Stomach (tissue), 8 donors: ENCODE measurements at regions not wholly inside any gene's neighbourhood (a gene's known extent, or its start where the extent isn't known, plus 50 kb on each side); places are given as distances from the start of the nearest gene placed in this dataset.

Source experiments
- DNase-seq, 2 donors: peaks; one replicate each; pipeline versions ENCODE4 v3.0.0 to v3.0.0-alpha.2; 2013 to 2019
- H3K27ac ChIP-seq, 5 donors: fragments of 200-600 bp in 4 of 5; sonication (generic) in 4 of 5; one replicate each; pipeline ENCODE4 v1.5.1; 2013 to 2019; ENCODE audit warnings: mild to moderate bottlenecking in 1 of 5, moderate library complexity in 1 of 5
- H3K27me3 ChIP-seq, 3 donors: fragments of 200-600 bp; sonication (generic); one replicate each; pipeline ENCODE4 v1.5.1; 2017 to 2019; ENCODE audit warnings: mixed run types in 1 of 3
- H3K36me3 ChIP-seq, 4 donors: fragments of 200-600 bp; sonication (generic); 1 replicate in 3 of 4; 2 replicates in 1 of 4; pipeline ENCODE4 v1.5.1; 2016 to 2019
- H3K4me1 ChIP-seq, 4 donors: fragments of 200-600 bp; sonication (generic); one replicate each; pipeline ENCODE4 v1.5.1; 2016 to 2019
- H3K4me3 ChIP-seq, 4 donors: fragments of 200-600 bp; sonication (generic) in 3 of 4; one replicate each; pipeline ENCODE4 v1.5.1; 2016 to 2019; ENCODE audit warnings: mild to moderate bottlenecking in 1 of 4
- H3K9me3 ChIP-seq, 4 donors: fragments of 200-600 bp; sonication (generic); one replicate each; pipeline ENCODE4 v1.5.1; 2016 to 2019
- CTCF ChIP-seq, 7 experiments: fragments of 450-650 bp in 4 of 7; fragments of 200-600 bp in 3 of 7; sonication (generic) in 3 of 7; IDR thresholded peaks; one replicate each; pipeline ENCODE4 v1.5.1; 2016 to 2019; ENCODE audit warnings: antibody characterized with exemption in 7 of 7, control low read depth in 2 of 7, mild to moderate bottlenecking in 1 of 7
- EP300 ChIP-seq: sonication (generic); formaldehyde crosslinking; IDR thresholded peaks from one replicate; pipeline ENCODE4 v1.6.1; 2017; ENCODE audit warnings: antibody characterized with exemption
- POLR2A ChIP-seq, 4 donors: fragments of 450-650 bp; IDR thresholded peaks; one replicate each; pipeline ENCODE4 v1.6.1; 2016; ENCODE audit warnings: antibody characterized with exemption in 4 of 4, control low read depth in 2 of 4, mild to moderate bottlenecking in 1 of 4, moderate library complexity in 1 of 4
- POLR2AphosphoS5 ChIP-seq, 3 donors: sonication (generic); formaldehyde crosslinking; IDR thresholded peaks; one replicate each; pipeline ENCODE4 v1.6.1; 2016; ENCODE audit warnings: antibody characterized with exemption in 3 of 3
- WGBS, 5 donors: extraction: QIAGEN DNeasy Blood & Tissue Kit in 3 of 5; methylation state at CpG; one replicate each; pipeline versions ENCODE4 v1.1.5 to v1.1.7; 2013 to 2018; 5-methylcytosine and 5-hydroxymethylcytosine counted together
- intact Hi-C: fragments of 100-400 bp; cut with DNase I; formaldehyde crosslinking; loops from one replicate; pipeline ENCODE4 v1.15.1; 2023; ENCODE audit warnings: low total_unique reads
- donor health status: healthy with polysubstance abuse.
- donor health status: Bipolar disorder and iron deficiency.
- donor health status: healthy.

GRCh38 chr18:70985948-70986347 is 697.1 kb downstream of the SOCS6 start:
- no peak for DNase-seq
- H3K4me3 ChIP-seq = no peak overlapping the region
- no peaks in the 10 kb centered on the region for H3K27me3 ChIP-seq
- intact Hi-C loops = no loop called here
- no peaks in the 10 kb centered on the region for H3K4me1 ChIP-seq
- no peaks in the 10 kb centered on the region for H3K36me3 ChIP-seq
- peaks cover 0 to 32% (median 19%) of the 10 kb centered on the region in 4 donors for H3K9me3 ChIP-seq
- TF ChIP-seq POLR2AphosphoS5 (IDR thresholded peaks at IDR 0.05) (no peak), CTCF (IDR thresholded peaks at IDR 0.05) (no peak), POLR2A (IDR thresholded peaks at IDR 0.05) (no peak), EP300 (no peak)
- 63 to 96% (median 89%) methylated on average over 1 of the region's 1 CpG for WGBS, 5 donors
- no peak overlapping the region for H3K27ac ChIP-seq

GRCh38 chr18:70982292-70982691 is 693.4 kb downstream of the SOCS6 start:
- 58 to 89% (median 72%) methylated on average over 2 of the region's 2 CpGs for WGBS, 5 donors
- intact Hi-C loops = no loop called here

GRCh38 chr18:70981400-70982140 is 692.7 kb downstream of the SOCS6 start:
- WGBS, 5 donors = 63 to 80% (median 77%) methylated on average over 6 of the region's 6 CpGs
- peaks cover 0 to 26% (median 9%) of the 10 kb centered on the region in 4 donors for H3K9me3 ChIP-seq

More at GRCh38 chr18:70982292-70982691, 693.4 kb downstream of the SOCS6 start:
- Histone ChIP-seq H3K27ac (no peak overlapping the region), H3K9me3 (peaks cover 0 to 27% (median 14%) of the 10 kb centered on the region in 4 donors), H3K27me3 (no peaks in the 10 kb centered on the region), H3K4me3 (no peak overlapping the region), H3K4me1 (no peaks in the 10 kb centered on the region), H3K36me3 (no peaks in the 10 kb centered on the region)
- TF ChIP-seq EP300 (no peak), POLR2A (IDR thresholded peaks at IDR 0.05) (no peak), CTCF (IDR thresholded peaks at IDR 0.05) (no peak), POLR2AphosphoS5 (IDR thresholded peaks at IDR 0.05) (no peak)
- DNase-seq = no peak

GRCh38 chr18:70973626-70974025 is 684.8 kb downstream of the SOCS6 start:
- Histone ChIP-seq H3K27me3 (no peaks in the 10 kb centered on the region), H3K9me3 (peaks cover 0 to 15% (median 7%) of the 10 kb centered on the region in 4 donors), H3K4me3 (no peak overlapping the region), H3K27ac (no peak overlapping the region), H3K36me3 (no peaks in the 10 kb centered on the region), H3K4me1 (no peaks in the 10 kb centered on the region)
- 56 to 65% (median 61%) methylated on average over 5 of the region's 5 CpGs for WGBS, 5 donors
- DNase-seq = no peak
- intact Hi-C loops = no loop called here
- no peak for TF ChIP-seq CTCF (IDR thresholded peaks at IDR 0.05)
- no peak for TF ChIP-seq POLR2AphosphoS5 (IDR thresholded peaks at IDR 0.05)
- no peak for TF ChIP-seq EP300
- TF ChIP-seq POLR2A (IDR thresholded peaks at IDR 0.05) = no peak

More at GRCh38 chr18:70981400-70982140, 692.7 kb downstream of the SOCS6 start:
- Histone ChIP-seq H3K36me3 (no peaks in the 10 kb centered on the region), H3K4me1 (no peaks in the 10 kb centered on the region), H3K4me3 (no peak overlapping the region), H3K27me3 (no peaks in the 10 kb centered on the region), H3K27ac (no peak overlapping the region)
- no peak for DNase-seq
- intact Hi-C loops = no loop called here
- TF ChIP-seq CTCF (IDR thresholded peaks at IDR 0.05) (no peak), POLR2A (IDR thresholded peaks at IDR 0.05) (no peak), POLR2AphosphoS5 (IDR thresholded peaks at IDR 0.05) (no peak), EP300 (no peak)
